Neural progenitor cell (in vitro differentiated cells): ENCODE measurements at regions not wholly inside any gene's neighbourhood (a gene's known extent, or its start where the extent isn't known, plus 50 kb on each side); places are given as distances from the start of the nearest gene placed in this dataset.

ENCODE experiments used
- CTCF ChIP-seq: fragments of 200-600 bp; sonication (generic); IDR thresholded peaks from 2 replicates; pipeline ENCODE4 v1.5.1; 2017; ENCODE audit warnings: antibody characterized with exemption, mild to moderate bottlenecking
- EZH2 ChIP-seq: fragments of 200-600 bp; sonication (generic); IDR thresholded peaks from 2 replicates; pipeline ENCODE4 v1.6.1; 2017; ENCODE audit warnings: antibody characterized with exemption, mild to moderate bottlenecking, moderate library complexity
- EZH2phosphoT487 ChIP-seq: fragments of 200-600 bp; sonication (generic); IDR thresholded peaks from 2 replicates; pipeline ENCODE4 v1.6.1; 2017; ENCODE audit warnings: antibody characterized with exemption

- no peak for TF ChIP-seq CTCF
- no peak for TF ChIP-seq EZH2
- no peak for TF ChIP-seq EZH2phosphoT487
Measured at GRCh38 chr2:221143231-221143630, 428.9 kb downstream of the EPHA4 start.
